Small intestine (tissue), 7 donors: ENCODE measurements at regions not wholly inside any gene's neighbourhood (a gene's known extent, or its start where the extent isn't known, plus 50 kb on each side); places are given as distances from the start of the nearest gene placed in this dataset.

ENCODE experiments used
- DNase-seq, 2 donors: peaks; one replicate each; pipeline versions ENCODE4 v3.0.0 to v3.0.0-alpha.2; 2013
- FAIRE-seq: peaks from 2 replicates; lab custom pipeline; 2012; peaks lifted over from hg19 to GRCh38; lab: Jason Lieb, UNC
- H3K27ac ChIP-seq, 3 donors: one replicate each; pipeline ENCODE4 v1.5.1; 2013; ENCODE audit warnings: low read length in 2 of 3, mild to moderate bottlenecking in 2 of 3, control low read depth in 1 of 3, inconsistent platforms in 1 of 3, low read depth in 1 of 3, moderate library complexity in 1 of 3
- H3K27me3 ChIP-seq, 3 donors: one replicate each; pipeline ENCODE4 v1.6.1; 2013; ENCODE audit warnings: low read length in 3 of 3, inconsistent platforms in 1 of 3; ENCODE audit not compliant: control insufficient read depth in 3 of 3, insufficient read depth in 3 of 3
- H3K36me3 ChIP-seq, 3 donors: one replicate each; pipeline ENCODE4 v1.6.1; 2013; ENCODE audit warnings: low read length in 3 of 3, inconsistent platforms in 1 of 3, low read depth in 1 of 3, mild to moderate bottlenecking in 1 of 3, moderate library complexity in 1 of 3; ENCODE audit not compliant: control insufficient read depth in 3 of 3, insufficient read depth in 2 of 3
- H3K4me1 ChIP-seq, 3 donors: one replicate each; pipeline ENCODE4 v1.6.1; 2013; ENCODE audit warnings: low read length in 2 of 3, inconsistent platforms in 1 of 3, low read depth in 1 of 3, mild to moderate bottlenecking in 1 of 3, moderate library complexity in 1 of 3; ENCODE audit not compliant: control insufficient read depth in 3 of 3, insufficient read depth in 2 of 3
- H3K4me3 ChIP-seq, 3 donors: one replicate each; pipeline ENCODE4 v1.5.1; 2013; ENCODE audit warnings: low read length in 3 of 3, control low read depth in 1 of 3, inconsistent platforms in 1 of 3, low read depth in 1 of 3, mild to moderate bottlenecking in 1 of 3, moderate library complexity in 1 of 3
- H3K9me3 ChIP-seq, 2 donors: one replicate each; pipeline ENCODE4 v1.6.1; 2013; ENCODE audit warnings: low read depth in 1 of 2, low read length in 1 of 2; ENCODE audit not compliant: control insufficient read depth in 2 of 2, insufficient read depth in 1 of 2
- WGBS, 3 donors: extraction: QIAGEN DNeasy Blood & Tissue Kit; methylation state at CpG; one replicate each; pipeline ENCODE4 v1.1.7; 2013; 5-methylcytosine and 5-hydroxymethylcytosine counted together
- donor health status: healthy with polysubstance abuse.
- donor health status: control.
- donor health status: control.
- donor health status: Bipolar disorder and iron deficiency.
- donor health status: healthy.

- WGBS, 3 donors = 74 to 80% (median 78%) methylated on average over 2 of the region's 2 CpGs
- no peaks in the 10 kb centered on the region for H3K9me3 ChIP-seq
- no peaks in the 10 kb centered on the region for H3K36me3 ChIP-seq
- FAIRE-seq (no peak), DNase-seq (no peak)
- H3K27me3 ChIP-seq = no peaks in the 10 kb centered on the region
- H3K4me3 ChIP-seq = no peak overlapping the region
- no peak overlapping the region for H3K27ac ChIP-seq
- H3K4me1 ChIP-seq = no peaks in the 10 kb centered on the region
These were observed 129.1 kb downstream of the SLC17A6 start for GRCh38 chr11:22467248-22467647.

GRCh38 chr11:22466809-22467208 lies 128.6 kb downstream of the SLC17A6 start:
- Histone ChIP-seq H3K36me3 (no peaks in the 10 kb centered on the region), H3K27ac (no peak overlapping the region), H3K27me3 (no peaks in the 10 kb centered on the region), H3K4me3 (no peak overlapping the region), H3K9me3 (no peaks in the 10 kb centered on the region), H3K4me1 (no peaks in the 10 kb centered on the region)
- no peak for DNase-seq
- 93 to 96% (median 95%) methylated on average over 9 of the region's 9 CpGs for WGBS, 3 donors
- FAIRE-seq = no peak

GRCh38 chr11:22466351-22466750 lies 128.2 kb downstream of the SLC17A6 start:
- no peak for DNase-seq
- no peak for FAIRE-seq
- Histone ChIP-seq H3K9me3 (no peaks in the 10 kb centered on the region), H3K27ac (no peak overlapping the region), H3K36me3 (no peaks in the 10 kb centered on the region), H3K27me3 (no peaks in the 10 kb centered on the region), H3K4me3 (no peak overlapping the region), H3K4me1 (no peaks in the 10 kb centered on the region)

- no peak overlapping the region for H3K4me3 ChIP-seq
- H3K36me3 ChIP-seq = no peaks in the 10 kb centered on the region
- WGBS, 3 donors = 32 to 45% (median 40%) methylated on average over 1 of the region's 1 CpG
- FAIRE-seq = no peak
- no peaks in the 10 kb centered on the region for H3K27me3 ChIP-seq
- H3K4me1 ChIP-seq = no peaks in the 10 kb centered on the region
- H3K27ac ChIP-seq = no peak overlapping the region
- no peaks in the 10 kb centered on the region for H3K9me3 ChIP-seq
- no peak for DNase-seq
These were observed 127.4 kb downstream of the SLC17A6 start for GRCh38 chr11:22465620-22466019.

- no peak for FAIRE-seq
- Histone ChIP-seq H3K4me3 (no peak overlapping the region), H3K27me3 (peaks cover 0 to 2% (median 0%) of the 10 kb centered on the region in 3 donors), H3K4me1 (no peaks in the 10 kb centered on the region), H3K36me3 (no peaks in the 10 kb centered on the region), H3K27ac (no peak overlapping the region), H3K9me3 (no peaks in the 10 kb centered on the region)
- 73 to 83% (median 73%) methylated on average over 2 of the region's 2 CpGs for WGBS, 3 donors
- no peak for DNase-seq
These were observed 123.4 kb downstream of the SLC17A6 start for GRCh38 chr11:22461626-22462025.

- Histone ChIP-seq H3K27ac (no peak overlapping the region), H3K27me3 (peaks cover 0 to 2% (median 0%) of the 10 kb centered on the region in 3 donors), H3K36me3 (no peaks in the 10 kb centered on the region), H3K9me3 (no peaks in the 10 kb centered on the region), H3K4me3 (no peak overlapping the region), H3K4me1 (no peaks in the 10 kb centered on the region)
- 65 to 79% (median 78%) methylated on average over 3 of the region's 3 CpGs for WGBS, 3 donors
- DNase-seq (no peak), FAIRE-seq (no peak)
These were observed 122.0 kb downstream of the SLC17A6 start for GRCh38 chr11:22460181-22460580.

- peaks cover 0 to 2% (median 0%) of the 10 kb centered on the region in 3 donors for H3K27me3 ChIP-seq
- no peak overlapping the region for H3K4me3 ChIP-seq
- DNase-seq (no peak), FAIRE-seq (no peak)
- H3K27ac ChIP-seq = no peak overlapping the region
- H3K9me3 ChIP-seq = no peaks in the 10 kb centered on the region
- 66 to 69% (median 68%) methylated on average over 3 of the region's 3 CpGs for WGBS, 3 donors
- no peaks in the 10 kb centered on the region for H3K4me1 ChIP-seq
- no peaks in the 10 kb centered on the region for H3K36me3 ChIP-seq
These were observed 120.9 kb downstream of the SLC17A6 start for GRCh38 chr11:22459048-22459447.

GRCh38 chr11:22458161-22458560 lies 120.0 kb downstream of the SLC17A6 start:
- H3K4me1 ChIP-seq = no peaks in the 10 kb centered on the region
- FAIRE-seq = no peak
- 57 to 67% (median 61%) methylated on average over 3 of the region's 3 CpGs for WGBS, 3 donors
- no peak overlapping the region for H3K4me3 ChIP-seq
- H3K9me3 ChIP-seq = no peaks in the 10 kb centered on the region
- no peaks in the 10 kb centered on the region for H3K36me3 ChIP-seq
- no peak for DNase-seq
- H3K27ac ChIP-seq = no peak overlapping the region
- H3K27me3 ChIP-seq = peaks cover 0 to 2% (median 0%) of the 10 kb centered on the region in 3 donors

- 77 to 83% (median 82%) methylated on average over 1 of the region's 1 CpG for WGBS, 3 donors
- no peak for DNase-seq
- Histone ChIP-seq H3K36me3 (no peaks in the 10 kb centered on the region), H3K4me3 (no peak overlapping the region), H3K4me1 (no peaks in the 10 kb centered on the region), H3K27ac (no peak overlapping the region), H3K27me3 (peaks cover 0 to 2% (median 0%) of the 10 kb centered on the region in 3 donors), H3K9me3 (no peaks in the 10 kb centered on the region)
- no peak for FAIRE-seq
These were observed 119.0 kb downstream of the SLC17A6 start for GRCh38 chr11:22456993-22457762.
